GM23338 (cell line): ENCODE measurements at regions not wholly inside any gene's neighbourhood (a gene's known extent, or its start where the extent isn't known, plus 50 kb on each side); places are given as distances from the start of the nearest gene placed in this dataset.

Experiments
- ATAC-seq: fragments of 200-7000 bp; cut with Tn5 transposase; 3 replicates; pipeline ENCODE4 v1.9.1; 2020
- DNase-seq: peaks from one replicate; pipeline ENCODE4 v3.0.0-alpha.2; 2015; ENCODE audit warnings: low spot score
- H2AFZ ChIP-seq: fragments of 200-600 bp; sonication (generic); 2 replicates; pipeline ENCODE4 v1.8.0; 2016; ENCODE audit warnings: antibody characterized with exemption, mild to moderate bottlenecking, moderate library complexity
- H3F3A ChIP-seq: fragments of 200-600 bp; sonication (generic); replicated peaks from 2 replicates; pipeline ENCODE4 v1.8.0; 2017; ENCODE audit warnings: antibody characterized with exemption, mixed run types, low read depth
- H3K27ac ChIP-seq: fragments of 200-600 bp; sonication (generic); 2 replicates; pipeline ENCODE4 v1.6.1; 2016; ENCODE audit warnings: low read depth
- H3K27me3 ChIP-seq: fragments of 200-600 bp; sonication (generic); 2 replicates; pipeline ENCODE4 v1.8.0; 2016; ENCODE audit warnings: mild to moderate bottlenecking, mixed run types, moderate library complexity; ENCODE audit not compliant: insufficient read depth
- H3K36me3 ChIP-seq: fragments of 200-600 bp; sonication (generic); 2 replicates; pipeline ENCODE4 v1.8.0; 2016; ENCODE audit warnings: mild to moderate bottlenecking; ENCODE audit not compliant: insufficient read depth
- H3K4me1 ChIP-seq: fragments of 200-600 bp; sonication (generic); 2 replicates; pipeline ENCODE4 v1.8.0; 2016; ENCODE audit warnings: mild to moderate bottlenecking, moderate library complexity; ENCODE audit not compliant: insufficient read depth
- H3K4me2 ChIP-seq: fragments of 200-600 bp; sonication (generic); 2 replicates; pipeline ENCODE4 v1.7.1; 2017; ENCODE audit warnings: mixed run types
- H3K4me3 ChIP-seq: fragments of 200-600 bp; sonication (generic); 2 replicates; pipeline ENCODE4 v1.6.1; 2016; ENCODE audit warnings: mixed run types
- H3K79me2 ChIP-seq: fragments of 200-600 bp; sonication (generic); replicated peaks from 2 replicates; pipeline ENCODE4 v1.8.0; 2017; ENCODE audit warnings: mild to moderate bottlenecking; ENCODE audit not compliant: insufficient read depth
- H3K9me2 ChIP-seq: fragments of 200-600 bp; sonication (generic); 2 replicates; pipeline ENCODE4 v1.8.0; 2017; ENCODE audit not compliant: insufficient read depth
- H4K20me1 ChIP-seq: fragments of 200-600 bp; sonication (generic); replicated peaks from 2 replicates; pipeline ENCODE4 v1.8.0; 2017; ENCODE audit warnings: mild to moderate bottlenecking; ENCODE audit not compliant: insufficient read depth
- H3K27ac Mint-ChIP-seq: 2 replicates; pipeline ENCODE4 v1.8.0; 2020; ENCODE audit warnings: inconsistent platforms, mild to moderate bottlenecking, moderate library complexity, mixed read lengths
- H3K27me3 Mint-ChIP-seq: 3 replicates; pipeline ENCODE4 v1.8.0; 2022; ENCODE audit warnings: low read depth, mild to moderate bottlenecking, moderate library complexity, mixed read lengths, inconsistent platforms; ENCODE audit not compliant: insufficient read depth, poor library complexity
- H3K36me3 Mint-ChIP-seq: 3 replicates; pipeline ENCODE4 v1.8.0; 2021; ENCODE audit warnings: low read depth, mild to moderate bottlenecking, inconsistent platforms, moderate library complexity, mixed read lengths
- H3K4me1 Mint-ChIP-seq: 3 replicates; pipeline ENCODE4 v1.8.0; 2020; ENCODE audit warnings: mild to moderate bottlenecking, inconsistent platforms, mixed read lengths
- H3K4me3 Mint-ChIP-seq: 3 replicates; pipeline ENCODE4 v1.8.0; 2021; ENCODE audit warnings: moderate library complexity, mild to moderate bottlenecking, inconsistent platforms, mixed read lengths
- H3K9me3 Mint-ChIP-seq: 3 replicates; pipeline ENCODE4 v1.8.0; 2020; ENCODE audit warnings: moderate library complexity, mild to moderate bottlenecking, inconsistent platforms, mixed read lengths
- CREB1 ChIP-seq: fragments of 250-450 bp; sonication (Bioruptor Pico); IDR thresholded peaks from 2 replicates; pipeline ENCODE4 v1.5.0; 2020; ENCODE audit warnings: low read depth, mild to moderate bottlenecking, moderate library complexity
- CTCF ChIP-seq, 2 experiments: fragments of 200-600 bp in 1 of 2; sonication (generic) in 1 of 2; conservative IDR thresholded peaks; 2 replicates each; pipeline versions ENCODE4 v1.5.1 to v1.6.1; 2016 to 2017; ENCODE audit warnings: antibody characterized with exemption in 2 of 2, low read depth in 2 of 2, mild to moderate bottlenecking in 2 of 2, moderate library complexity in 1 of 2
- ETS1 ChIP-seq: IDR thresholded peaks from 2 replicates; pipeline ENCODE4 v1.6.1; 2016; ENCODE audit warnings: antibody characterized with exemption
- EZH2 ChIP-seq: fragments of 200-600 bp; sonication (generic); IDR thresholded peaks from one replicate; pipeline ENCODE4 v1.8.0; 2017; ENCODE audit warnings: antibody characterized with exemption, mild to moderate bottlenecking, low read depth; ENCODE audit not compliant: unreplicated experiment
- EZH2phosphoT487 ChIP-seq: fragments of 200-600 bp; sonication (generic); IDR thresholded peaks from one replicate; pipeline ENCODE4 v1.8.1; 2018; ENCODE audit warnings: antibody characterized with exemption; ENCODE audit not compliant: unreplicated experiment
- JUNB ChIP-seq: IDR thresholded peaks from one replicate; pipeline ENCODE4 v1.6.1; 2016; ENCODE audit warnings: antibody characterized with exemption; ENCODE audit not compliant: unreplicated experiment
- NANOG ChIP-seq: IDR thresholded peaks from 2 replicates; pipeline ENCODE4 v1.6.1; 2016; ENCODE audit warnings: antibody characterized with exemption, borderline replicate concordance
- POLR2AphosphoS5 ChIP-seq: IDR thresholded peaks from 2 replicates; pipeline ENCODE4 v1.6.1; 2016; ENCODE audit warnings: antibody characterized with exemption, low read depth
- REST ChIP-seq: IDR thresholded peaks from one replicate; pipeline ENCODE4 v1.6.1; 2018; ENCODE audit warnings: antibody characterized with exemption; ENCODE audit not compliant: unreplicated experiment
- STAT1 ChIP-seq: IDR thresholded peaks from one replicate; pipeline ENCODE4 v1.6.1; 2016; ENCODE audit warnings: antibody characterized with exemption; ENCODE audit not compliant: unreplicated experiment
- ZNF114 ChIP-seq: fragments of 250-450 bp; sonication (Bioruptor Pico); IDR thresholded peaks from 2 replicates; pipeline ENCODE4 v1.5.0; 2020; ENCODE audit warnings: mild to moderate bottlenecking, moderate library complexity
- ZNF331 ChIP-seq: fragments of 250-450 bp; sonication (Bioruptor Pico); IDR thresholded peaks from 2 replicates; pipeline ENCODE4 v1.5.0; 2020; ENCODE audit warnings: low read depth, mild to moderate bottlenecking, moderate library complexity
- ZNF462 ChIP-seq: fragments of 250-450 bp; sonication (Bioruptor Pico); IDR thresholded peaks from 2 replicates; pipeline ENCODE4 v1.5.0; 2020; ENCODE audit warnings: mild to moderate bottlenecking, moderate library complexity

- no peak for DNase-seq
- Histone ChIP-seq H3F3A (no peaks in the 10 kb centered on the region), H3K4me3 (no peak overlapping the region), H3K36me3 (no peaks in the 10 kb centered on the region), H3K4me2 (no peak overlapping the region), H3K79me2 (no peaks in the 10 kb centered on the region), H3K27ac (no peak overlapping the region), H4K20me1 (no peaks in the 10 kb centered on the region), H3K4me1 (no peaks in the 10 kb centered on the region), H3K9me2 (no peaks in the 10 kb centered on the region; the same call in 1 of the 2 replicates), H3K27me3 (no peaks in the 10 kb centered on the region), H2AFZ (no peak overlapping the region)
- Mint-ChIP-seq H3K36me3 (no peaks in the 10 kb centered on the region; the same call in 2 of the 3 replicates), H3K27ac (no peak overlapping the region), H3K4me3 (no peak overlapping the region), H3K27me3 (no peaks in the 10 kb centered on the region), H3K9me3 (no peaks in the 10 kb centered on the region), H3K4me1 (peaks cover 4% of the 10 kb centered on the region; the same call in 2 of the 3 replicates)
- ATAC-seq: no peak
- no peak for TF ChIP-seq ZNF462 (CRISPR knock-in tag)
- no peak for TF ChIP-seq NANOG
- no peak for TF ChIP-seq ETS1
- TF ChIP-seq ZNF114 (CRISPR knock-in tag): no peak
- TF ChIP-seq EZH2phosphoT487: no peak
- TF ChIP-seq CREB1 (CRISPR knock-in tag): no peak
- no peak for TF ChIP-seq POLR2AphosphoS5
- TF ChIP-seq CTCF (conservative IDR thresholded peaks at IDR 0.05; ENCODE audit: low read depth in 2 of 2): no peak
- TF ChIP-seq EZH2: no peak
- no peak for TF ChIP-seq REST
- TF ChIP-seq STAT1: no peak
- TF ChIP-seq JUNB: no peak
- no peak for TF ChIP-seq ZNF331 (CRISPR knock-in tag)
These were observed 367.5 kb downstream of the DEPDC1B start for GRCh38 chr5:60332244-60333004.
